ENCODE measurements at regions not wholly inside any gene's neighbourhood (a gene's known extent, or its start where the extent isn't known, plus 50 kb on each side); places are given as distances from the start of the nearest gene placed in this dataset.

GRCh38 chr16:76899767-76900166, 291.2 kb upstream of the MON1B start:
- no peak for DNase-seq (ENCODE audit: extremely low read depth, low read depth, low spot score)

GRCh38 chr16:76900285-76901263, 290.4 kb upstream of the MON1B start:
- no peak for DNase-seq (ENCODE audit: extremely low read depth, low read depth, low spot score)

DNA sequence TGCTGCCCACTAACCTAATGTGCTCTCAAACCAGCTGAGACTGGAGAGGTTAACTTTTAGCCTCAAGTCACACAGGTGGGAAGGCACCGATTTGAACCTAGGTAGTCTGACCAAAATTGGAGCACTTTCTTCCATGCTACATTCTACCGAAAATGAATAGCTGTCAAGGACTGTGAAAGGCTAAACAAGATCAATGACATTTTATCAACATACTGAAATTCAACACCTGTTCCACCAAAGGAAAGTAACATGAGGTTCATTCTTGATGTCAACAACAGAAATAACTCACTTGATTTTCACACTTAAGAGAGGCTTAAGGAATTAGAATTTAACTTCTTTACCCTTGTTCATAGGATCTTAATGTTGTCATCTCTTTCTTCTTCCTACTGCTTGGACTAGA, 284.4 kb upstream of the MON1B start:
- no peak for DNase-seq (ENCODE audit: extremely low read depth, low read depth, low spot score)

- DNase-seq (ENCODE audit: extremely low read depth, low read depth, low spot score): no peak
These were observed 280.1 kb upstream of the MON1B start for GRCh38 chr16:76910931-76911330.

DNA sequence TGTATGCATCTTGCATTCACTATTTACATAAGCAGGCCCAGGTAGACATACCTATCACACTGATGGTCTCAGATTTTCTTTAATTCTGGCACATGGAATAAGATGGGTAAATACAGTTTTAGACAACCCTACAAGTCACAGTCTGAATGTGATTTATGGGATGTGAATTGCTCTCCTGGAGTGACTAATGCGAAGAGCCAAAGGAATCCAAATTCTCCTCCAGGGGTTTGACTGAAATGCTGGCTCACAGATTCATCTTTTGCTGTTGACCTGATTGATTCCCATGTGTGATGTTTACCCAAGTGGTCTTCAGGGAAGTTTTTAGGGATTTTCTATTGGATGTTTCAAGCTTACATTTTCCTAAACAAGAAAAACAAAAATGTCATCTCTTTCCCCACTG, 277.9 kb upstream of the MON1B start:
- DNase-seq (ENCODE audit: extremely low read depth, low read depth, low spot score): no peak

DNA sequence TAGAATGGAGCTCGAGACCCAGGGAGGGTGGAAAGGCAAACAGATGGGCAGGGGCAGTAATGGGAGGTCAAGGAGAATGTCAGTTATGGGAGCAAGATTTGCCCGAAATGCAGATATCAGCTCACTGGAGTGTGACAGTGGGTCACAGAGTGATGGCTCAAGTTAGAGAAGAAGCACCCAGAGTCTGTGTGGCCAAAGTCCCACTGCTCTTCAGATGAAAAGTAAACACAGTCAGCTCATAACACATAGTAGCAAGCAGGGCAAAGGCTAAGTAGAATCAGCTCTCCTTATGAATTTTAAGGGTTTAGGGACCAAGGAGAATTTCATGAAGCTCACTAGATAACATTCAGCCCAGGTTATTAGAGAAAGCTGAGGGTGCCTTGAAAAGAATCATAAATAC, 264.9 kb upstream of the MON1B start:
- DNase-seq (ENCODE audit: extremely low read depth, low read depth, low spot score): no peak

DNA sequence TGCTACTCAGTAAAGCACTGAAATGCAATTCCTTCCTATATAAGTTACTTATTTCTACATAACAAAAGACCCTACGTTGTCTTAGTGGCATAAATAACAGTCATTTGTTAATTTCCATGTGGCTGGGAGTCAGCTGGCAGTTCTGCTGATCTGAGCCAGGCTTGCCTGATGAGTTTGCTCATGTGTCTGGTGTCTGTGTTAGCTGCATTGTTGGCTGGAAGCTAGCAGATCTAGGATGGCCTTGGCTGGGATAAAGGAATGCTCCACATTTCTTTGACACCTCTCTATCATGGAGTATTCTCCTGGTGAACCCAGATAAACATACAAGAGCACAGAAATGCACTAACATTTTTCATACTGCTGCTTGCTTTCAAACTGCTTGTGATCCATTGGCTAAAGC, 264.4 kb upstream of the MON1B start:
- DNase-seq (ENCODE audit: extremely low read depth, low read depth, low spot score): no peak

- DNase-seq (ENCODE audit: extremely low read depth, low read depth, low spot score): no peak
These were observed 259.8 kb upstream of the MON1B start for GRCh38 chr16:76931186-76931585.

DNA sequence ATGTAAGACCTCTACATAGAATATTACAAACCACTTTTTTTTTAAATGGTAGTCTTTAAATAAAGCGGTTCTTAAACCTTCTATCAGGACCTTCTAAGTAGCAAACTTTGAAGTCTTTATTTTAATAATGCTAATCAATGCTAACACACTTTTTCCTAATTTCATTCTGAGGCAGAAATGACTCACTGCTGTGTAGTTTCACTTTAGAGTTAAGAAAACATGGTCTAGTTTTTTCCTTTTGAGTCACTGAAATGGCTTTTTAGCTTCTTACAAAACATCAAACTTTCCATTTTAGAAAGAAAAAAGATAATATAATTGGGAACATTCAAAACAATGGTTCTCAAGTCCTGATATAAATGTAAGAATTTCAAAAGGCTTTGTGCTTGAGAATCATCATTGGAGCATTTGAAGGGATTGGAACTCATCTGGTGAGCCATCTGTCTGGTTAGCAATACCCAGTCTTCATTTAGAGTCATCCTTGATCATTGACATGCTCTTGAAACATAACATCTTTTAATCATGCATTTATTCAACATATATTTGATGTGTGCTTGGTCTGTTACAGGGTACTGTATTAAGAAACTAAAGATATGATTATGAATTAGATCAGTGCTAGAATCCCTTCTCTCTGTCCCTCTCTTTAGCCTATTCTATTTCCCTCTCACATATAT, 258.3 kb upstream of the MON1B start:
- no peak for DNase-seq (ENCODE audit: extremely low read depth, low read depth, low spot score)

- DNase-seq (ENCODE audit: extremely low read depth, low read depth, low spot score): no peak
These were observed 250.7 kb upstream of the MON1B start for GRCh38 chr16:76940251-76940650.

GRCh38 chr16:76941113-76941512, 249.9 kb upstream of the MON1B start:
- no peak for DNase-seq (ENCODE audit: extremely low read depth, low read depth, low spot score)

DNA sequence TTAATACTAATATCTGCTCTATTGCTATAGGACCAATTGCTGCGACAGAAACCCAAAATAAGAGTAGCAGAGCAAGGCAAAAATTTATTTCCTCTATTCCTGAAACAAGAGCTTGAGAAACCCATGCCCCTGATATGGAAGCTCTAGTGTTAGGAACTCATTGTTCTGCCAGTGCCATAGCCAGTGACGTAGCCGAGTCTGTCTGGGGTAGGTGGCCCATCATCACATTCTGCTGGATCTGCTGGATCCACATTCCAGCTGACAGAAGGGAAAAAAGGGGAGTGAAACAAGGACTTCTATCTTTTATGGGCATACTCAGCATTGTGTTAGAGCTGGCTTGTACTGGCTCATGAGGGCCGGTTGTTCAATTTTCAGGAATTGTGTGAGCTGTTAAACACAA, 248.9 kb upstream of the MON1B start:
- no peak for DNase-seq (ENCODE audit: extremely low read depth, low read depth, low spot score)

DNA sequence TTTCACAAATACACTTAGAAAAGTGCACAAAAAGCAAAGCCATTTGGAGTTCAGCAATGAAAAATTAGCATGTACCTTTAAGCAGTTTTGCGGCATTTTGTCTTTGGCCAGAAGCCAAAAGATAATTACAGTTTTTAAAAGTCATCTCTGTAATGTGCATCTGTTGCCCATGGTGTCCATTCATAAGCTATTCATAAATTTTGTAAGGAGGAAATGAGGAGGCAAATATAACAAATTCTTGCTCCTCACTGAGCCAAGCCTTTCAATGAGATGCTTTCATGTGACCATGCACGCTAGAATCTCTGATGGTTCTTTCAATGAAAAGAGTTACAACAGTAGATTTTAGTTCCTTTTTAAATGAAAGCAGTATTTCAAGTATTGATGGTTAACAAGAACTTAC, 247.1 kb upstream of the MON1B start:
- DNase-seq (ENCODE audit: extremely low read depth, low read depth, low spot score): no peak

- DNase-seq (ENCODE audit: extremely low read depth, low read depth, low spot score): no peak
These were observed 244.1 kb upstream of the MON1B start for GRCh38 chr16:76946879-76947278.

GRCh38 chr16:76947749-76948148, 243.2 kb upstream of the MON1B start:
- DNase-seq (ENCODE audit: extremely low read depth, low read depth, low spot score): no peak

GRCh38 chr16:76955629-76956028, 235.4 kb upstream of the MON1B start:
- no peak for DNase-seq (ENCODE audit: extremely low read depth, low read depth, low spot score)

DNA sequence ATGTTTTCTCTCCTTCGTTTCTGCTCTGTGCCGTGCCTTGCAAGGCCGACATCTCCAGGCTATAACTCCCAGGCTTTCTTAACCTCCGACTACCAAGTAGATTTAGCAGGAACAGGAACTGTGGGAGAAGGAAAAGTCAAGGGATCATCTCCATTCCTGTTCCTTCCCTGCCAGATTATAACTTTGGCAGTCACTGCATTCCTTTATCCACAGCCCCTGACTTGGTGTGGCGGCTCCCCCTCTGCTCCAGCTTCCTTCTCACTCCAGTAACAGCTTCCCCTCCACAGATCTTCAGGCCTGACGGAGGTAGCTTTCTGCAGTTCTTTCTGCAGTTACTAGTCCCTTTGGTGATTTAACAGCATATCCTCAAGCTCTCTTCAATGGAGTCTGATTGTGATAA, 234.6 kb upstream of the MON1B start:
- DNase-seq (ENCODE audit: extremely low read depth, low read depth, low spot score): no peak

- DNase-seq (ENCODE audit: extremely low read depth, low read depth, low spot score): no peak
These were observed 234.1 kb upstream of the MON1B start for GRCh38 chr16:76956841-76957240.

DNA sequence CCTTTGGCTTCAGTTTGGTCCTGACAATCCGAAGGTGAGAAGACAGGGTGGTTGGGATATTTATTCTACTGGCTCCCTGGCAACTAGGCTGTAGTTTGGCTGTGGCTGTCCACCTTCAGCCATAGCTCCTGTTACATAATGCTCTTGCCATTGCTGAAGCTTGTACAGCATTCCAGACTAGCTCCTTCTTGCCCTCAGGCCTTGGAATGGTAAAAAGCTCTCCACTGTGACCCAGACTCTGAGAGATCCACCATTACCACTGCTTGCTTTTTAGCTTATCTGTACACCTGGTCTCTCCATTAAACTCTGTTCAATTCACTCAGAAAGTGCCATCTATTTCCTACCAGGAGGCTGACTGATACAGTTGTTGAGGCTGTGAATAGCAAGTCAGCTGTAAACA, 231.8 kb upstream of the MON1B start:
- no peak for DNase-seq (ENCODE audit: extremely low read depth, low read depth, low spot score)

- DNase-seq (ENCODE audit: extremely low read depth, low read depth, low spot score): no peak
These were observed 227.2 kb upstream of the MON1B start for GRCh38 chr16:76963614-76964315.

GRCh38 chr16:76964464-76965154, 226.4 kb upstream of the MON1B start:
- DNase-seq (ENCODE audit: extremely low read depth, low read depth, low spot score): no peak
